Caco-2 (cell line): ENCODE measurements at regions not wholly inside any gene's neighbourhood (a gene's known extent, or its start where the extent isn't known, plus 50 kb on each side); places are given as distances from the start of the nearest gene placed in this dataset.

Source experiments
- BruUV-seq: library from RNA; stranded (reverse); fragments of 400-500 nt; replicated peaks from 2 replicates; lab custom pipeline; 2021; lab: Mats Ljungman, UMichigan
- CTCF ChIA-PET: fragments of 300-600 bp; sonication (Branson Sonifier 250); formaldehyde crosslinking; loops from one replicate; lab custom pipeline; 2022; ENCODE audit warnings: antibody characterized with exemption; lab: Charles Lee
- POLR2A ChIA-PET: fragments of 300-600 bp; sonication (Branson Sonifier 250); formaldehyde crosslinking; loops from one replicate; lab custom pipeline; 2022; ENCODE audit warnings: antibody characterized with exemption; lab: Charles Lee
- DNase-seq, 2 experiments: peaks; one replicate each; pipeline versions ENCODE4 v3.0.0 to v3.0.0-alpha.2; 2020 to 2022
- H3K27me3 ChIP-seq: replicated peaks from 2 replicates; pipeline ENCODE4 v1.6.0; 2011; ENCODE audit warnings: low read length; ENCODE audit not compliant: control insufficient read depth, insufficient read depth
- H3K36me3 ChIP-seq: 2 replicates; pipeline ENCODE4 v1.5.1; 2011; ENCODE audit warnings: low read length; ENCODE audit not compliant: control insufficient read depth, insufficient read depth
- H3K4me1 ChIP-seq: fragments of 250-450 bp; sonication (Bioruptor Pico); 2 replicates; pipeline ENCODE4 v1.5.1; 2020; ENCODE audit warnings: mild to moderate bottlenecking
- H3K4me3 ChIP-seq: 2 replicates; pipeline ENCODE4 v1.5.1; 2011; ENCODE audit warnings: low read depth, mild to moderate bottlenecking, control low read depth, low read length
- H3K9me3 ChIP-seq: fragments of 250-450 bp; sonication (Bioruptor Pico); 2 replicates; pipeline ENCODE4 v1.5.1; 2020; ENCODE audit warnings: mild to moderate bottlenecking, moderate library complexity
- H3K27ac Mint-ChIP-seq: one replicate; pipeline ENCODE4 v1.8.0; 2022; ENCODE audit warnings: mixed read lengths; ENCODE audit not compliant: unreplicated experiment
- H3K27me3 Mint-ChIP-seq: one replicate; pipeline ENCODE4 v1.8.0; 2022; ENCODE audit warnings: mixed read lengths; ENCODE audit not compliant: insufficient read depth, unreplicated experiment
- H3K36me3 Mint-ChIP-seq: one replicate; pipeline ENCODE4 v1.8.0; 2022; ENCODE audit warnings: mild to moderate bottlenecking, mixed read lengths; ENCODE audit not compliant: insufficient read depth, unreplicated experiment
- H3K4me1 Mint-ChIP-seq: one replicate; pipeline ENCODE4 v1.8.0; 2022; ENCODE audit warnings: low read depth, mixed read lengths; ENCODE audit not compliant: unreplicated experiment
- H3K4me3 Mint-ChIP-seq: one replicate; pipeline ENCODE4 v1.8.0; 2022; ENCODE audit warnings: mild to moderate bottlenecking, moderate library complexity, mixed read lengths; ENCODE audit not compliant: unreplicated experiment
- H3K9me3 Mint-ChIP-seq: one replicate; pipeline ENCODE4 v1.8.0; 2022; ENCODE audit warnings: mixed read lengths; ENCODE audit not compliant: unreplicated experiment
- intact Hi-C: fragments of 100-400 bp; cut with micrococcal nuclease; formaldehyde crosslinking; loops from one replicate; pipeline ENCODE4 v1.10.0; 2022; ENCODE audit not compliant: unreplicated experiment
- TF ChIP-seq, protein P1 (sequence below), 2 experiments: fragments of 200-600 bp in 1 of 2; IDR thresholded peaks; 1 replicate in 1 of 2; 2 replicates in 1 of 2; pipeline versions ENCODE4 v1.5.1 to v1.8.0; 2011 to 2022; ENCODE audit warnings: antibody characterized with exemption in 1 of 2, control low read depth in 1 of 2, inconsistent platforms in 1 of 2, low read depth in 1 of 2, low read length in 1 of 2, mild to moderate bottlenecking in 1 of 2, moderate library complexity in 1 of 2; ENCODE audit not compliant: insufficient read depth in 1 of 2, severe bottlenecking in 1 of 2, unreplicated experiment in 1 of 2

DNA sequence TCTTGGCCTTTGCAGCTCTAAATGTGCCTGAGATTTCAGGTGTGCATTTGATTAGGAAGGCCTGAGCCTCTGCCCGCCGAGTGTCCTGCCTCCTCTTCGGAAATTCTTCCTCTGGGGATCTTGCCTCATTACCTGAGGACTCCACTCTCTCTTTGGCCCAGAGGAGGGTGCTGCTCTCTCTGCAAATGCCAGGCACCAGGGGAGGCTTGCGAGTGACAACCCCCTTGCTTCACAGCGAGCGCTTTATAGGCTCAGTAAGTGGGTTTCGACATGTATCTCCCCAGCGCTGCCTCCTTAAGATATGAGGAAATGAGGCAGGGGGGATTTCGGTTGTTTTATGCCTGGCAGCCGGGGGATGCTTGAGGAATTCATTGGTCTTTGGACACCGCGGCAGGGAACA, 423.9 kb downstream of the GLRX3 start:
- no peaks in the 10 kb centered on the region for H3K4me1 Mint-ChIP-seq
- TF ChIP-seq, protein P1, sequence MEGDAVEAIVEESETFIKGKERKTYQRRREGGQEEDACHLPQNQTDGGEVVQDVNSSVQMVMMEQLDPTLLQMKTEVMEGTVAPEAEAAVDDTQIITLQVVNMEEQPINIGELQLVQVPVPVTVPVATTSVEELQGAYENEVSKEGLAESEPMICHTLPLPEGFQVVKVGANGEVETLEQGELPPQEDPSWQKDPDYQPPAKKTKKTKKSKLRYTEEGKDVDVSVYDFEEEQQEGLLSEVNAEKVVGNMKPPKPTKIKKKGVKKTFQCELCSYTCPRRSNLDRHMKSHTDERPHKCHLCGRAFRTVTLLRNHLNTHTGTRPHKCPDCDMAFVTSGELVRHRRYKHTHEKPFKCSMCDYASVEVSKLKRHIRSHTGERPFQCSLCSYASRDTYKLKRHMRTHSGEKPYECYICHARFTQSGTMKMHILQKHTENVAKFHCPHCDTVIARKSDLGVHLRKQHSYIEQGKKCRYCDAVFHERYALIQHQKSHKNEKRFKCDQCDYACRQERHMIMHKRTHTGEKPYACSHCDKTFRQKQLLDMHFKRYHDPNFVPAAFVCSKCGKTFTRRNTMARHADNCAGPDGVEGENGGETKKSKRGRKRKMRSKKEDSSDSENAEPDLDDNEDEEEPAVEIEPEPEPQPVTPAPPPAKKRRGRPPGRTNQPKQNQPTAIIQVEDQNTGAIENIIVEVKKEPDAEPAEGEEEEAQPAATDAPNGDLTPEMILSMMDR (IDR thresholded peaks at IDR 0.05; ENCODE audit: insufficient read depth in 1 of 2, low read depth in 1 of 2, low read length in 1 of 2, severe bottlenecking in 1 of 2, unreplicated experiment in 1 of 2) = no peak
- H3K4me3 Mint-ChIP-seq = no peak overlapping the region
- intact Hi-C loops = no loop called here
- no peaks in the 10 kb centered on the region for H3K36me3 Mint-ChIP-seq
- no peaks in the 10 kb centered on the region for H3K9me3 Mint-ChIP-seq
- Histone ChIP-seq H3K27me3 (no peaks in the 10 kb centered on the region), H3K36me3 (no peaks in the 10 kb centered on the region), H3K9me3 (no peaks in the 10 kb centered on the region), H3K4me1 (no peaks in the 10 kb centered on the region), H3K4me3 (no peak overlapping the region)
- no TSS peak for BruUV-seq
- DNase-seq = no peak
- no peak overlapping the region for H3K27ac Mint-ChIP-seq
- CTCF ChIA-PET = no interaction called here
- POLR2A ChIA-PET = no interaction called here
- peaks cover 2% of the 10 kb centered on the region for H3K27me3 Mint-ChIP-seq

DNA sequence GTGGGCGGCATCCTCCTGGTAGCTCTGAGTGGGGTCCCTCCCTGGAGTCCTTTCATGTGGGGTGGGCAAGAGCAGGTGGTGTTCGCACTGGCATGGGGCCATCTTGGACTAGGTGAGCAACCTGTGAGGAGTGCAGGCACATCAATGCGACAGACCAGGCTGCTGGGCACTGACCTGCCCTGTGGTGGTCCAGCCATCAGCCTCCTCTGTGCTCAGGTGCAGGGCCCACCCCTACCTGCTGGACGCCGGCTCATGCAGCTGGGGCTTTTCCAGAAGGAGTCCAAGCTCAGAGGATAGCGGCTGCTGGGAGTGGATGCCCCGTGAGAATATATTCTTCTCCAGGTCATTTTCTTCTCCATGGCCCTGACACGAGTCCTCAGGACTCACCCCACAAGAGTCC, 424.4 kb downstream of the GLRX3 start:
- no TSS peak for BruUV-seq
- Mint-ChIP-seq H3K27me3 (no peaks in the 10 kb centered on the region), H3K27ac (no peak overlapping the region), H3K4me3 (no peak overlapping the region), H3K9me3 (no peaks in the 10 kb centered on the region), H3K36me3 (no peaks in the 10 kb centered on the region), H3K4me1 (no peaks in the 10 kb centered on the region)
- no peaks in the 10 kb centered on the region for H3K4me1 ChIP-seq
- TF ChIP-seq, protein P1 (IDR thresholded peaks at IDR 0.05; ENCODE audit: insufficient read depth in 1 of 2, low read depth in 1 of 2, low read length in 1 of 2, severe bottlenecking in 1 of 2, unreplicated experiment in 1 of 2) = no peak
- ChIA-PET POLR2A (no interaction called here), CTCF (no interaction called here)
- intact Hi-C loops = no loop called here
- H3K27me3 ChIP-seq = no peaks in the 10 kb centered on the region
- no peak for DNase-seq
- H3K9me3 ChIP-seq = no peaks in the 10 kb centered on the region
- no peaks in the 10 kb centered on the region for H3K36me3 ChIP-seq
- no peak overlapping the region for H3K4me3 ChIP-seq

DNA sequence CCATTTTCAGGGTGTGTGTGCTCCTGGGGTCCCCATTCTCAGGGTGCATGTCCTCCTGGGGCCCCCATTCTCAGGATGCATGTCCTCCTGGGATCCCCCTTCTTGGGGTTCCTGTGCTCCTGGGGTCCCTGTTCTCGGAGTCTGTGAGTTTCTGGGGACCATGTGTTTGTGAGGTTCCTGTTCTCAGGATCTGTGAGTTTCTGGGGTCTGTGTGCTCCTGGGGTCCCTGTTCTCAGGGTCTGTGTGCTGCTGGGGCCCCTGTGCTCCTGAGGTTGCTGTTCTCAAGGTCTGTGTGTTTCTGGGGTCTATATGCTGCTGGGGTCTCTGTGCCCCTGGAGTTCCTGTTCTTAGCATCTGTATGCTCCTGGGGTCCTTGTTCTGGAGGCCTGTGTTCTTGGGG, 425.5 kb downstream of the GLRX3 start:
- BruUV-seq = no TSS peak

More for the DNA sequence above, 425.5 kb downstream of the GLRX3 start:
- Mint-ChIP-seq H3K36me3 (no peaks in the 10 kb centered on the region), H3K27ac (no peak overlapping the region), H3K9me3 (no peaks in the 10 kb centered on the region), H3K4me1 (no peaks in the 10 kb centered on the region), H3K27me3 (no peaks in the 10 kb centered on the region), H3K4me3 (no peak overlapping the region)
- intact Hi-C loops = no loop called here
- TF ChIP-seq, protein P1 (IDR thresholded peaks at IDR 0.05; ENCODE audit: insufficient read depth in 1 of 2, low read depth in 1 of 2, low read length in 1 of 2, severe bottlenecking in 1 of 2, unreplicated experiment in 1 of 2) = no peak
- Histone ChIP-seq H3K9me3 (no peaks in the 10 kb centered on the region), H3K36me3 (no peaks in the 10 kb centered on the region), H3K4me3 (no peak overlapping the region), H3K4me1 (no peaks in the 10 kb centered on the region), H3K27me3 (no peaks in the 10 kb centered on the region)
- no peak for DNase-seq
- POLR2A ChIA-PET = no interaction called here
- CTCF ChIA-PET = no interaction called here
